ENCODE measurements at regions not wholly inside any gene's neighbourhood (a gene's known extent, or its start where the extent isn't known, plus 50 kb on each side); places are given as distances from the start of the nearest gene placed in this dataset.

- H3K18ac ChIP-seq (ENCODE audit: low read length) = no peak overlapping the region
- H3K27ac ChIP-seq (replicated peaks; ENCODE audit: low read length) = no peak overlapping the region
- H3K23ac ChIP-seq (ENCODE audit: low read depth, low read length, poor library complexity) = no peak overlapping the region
- no peak overlapping the region for H4K8ac ChIP-seq (ENCODE audit: low read depth, low read length)
- no peaks in the 10 kb centered on the region for H3K79me1 ChIP-seq (ENCODE audit: low read depth, low read length)
- H2AFZ ChIP-seq (ENCODE audit: low read length) = no peak overlapping the region
- WGBS, 2 donors (ENCODE audit: extremely low coverage in 2 of 2, insufficient read length in 2 of 2, insufficient replicate concordance in 1 of 2) = no CpG with 5 or more reads among the region's 3 CpGs
- no peaks in the 10 kb centered on the region for H3K9me3 ChIP-seq (replicated peaks in 1 of 2; ENCODE audit: control insufficient read depth in 2 of 2, insufficient read depth in 1 of 2, low read depth in 1 of 2, low read length in 2 of 2)
- no peak overlapping the region for H3K4me2 ChIP-seq (ENCODE audit: insufficient read depth, low read length, poor library complexity, severe bottlenecking)
- no peak overlapping the region for H2BK120ac ChIP-seq (ENCODE audit: low read depth, low read length)
- DNase-seq (ENCODE audit: low spot score) = no peak
- H3K36me3 ChIP-seq (replicated peaks in 1 of 2; ENCODE audit: control insufficient read depth in 2 of 2, insufficient read depth in 2 of 2, low read length in 2 of 2) = no peaks in the 10 kb centered on the region
- H2BK12ac ChIP-seq (ENCODE audit: low read length) = no peak overlapping the region
- no peaks in the 10 kb centered on the region for H3K27me3 ChIP-seq (ENCODE audit: control insufficient read depth in 3 of 3, insufficient read depth in 3 of 3, low read depth in 1 of 3, low read length in 3 of 3)
- H3K4ac ChIP-seq (ENCODE audit: low read length) = no peak overlapping the region
- H2BK5ac ChIP-seq (ENCODE audit: low read length) = no peak overlapping the region
- H3K4me1 ChIP-seq (ENCODE audit: control insufficient read depth in 2 of 2, insufficient read depth in 1 of 2, low read depth in 1 of 2, low read length in 2 of 2) = no peaks in the 10 kb centered on the region
- no peak overlapping the region for H4K91ac ChIP-seq (ENCODE audit: low read depth, low read length, poor library complexity)
- no peak overlapping the region for H2BK15ac ChIP-seq (ENCODE audit: low read length)
- no peak overlapping the region for H2AK5ac ChIP-seq (ENCODE audit: low read depth, low read length)
- H3K14ac ChIP-seq (ENCODE audit: low read length) = no peak overlapping the region
- no peak overlapping the region for H3K4me3 ChIP-seq (ENCODE audit: low read length in 2 of 2)
- H3K9ac ChIP-seq (ENCODE audit: low read depth, low read length, poor library complexity) = no peak overlapping the region
These were observed 212.7 kb downstream of the PTBP2 start for GRCh38 chr1:96934282-96934681.

- no peaks in the 10 kb centered on the region for H3K79me1 ChIP-seq (ENCODE audit: low read depth, low read length)
These were observed 223.0 kb downstream of the PTBP2 start for GRCh38 chr1:96944432-96945092.

GRCh38 chr1:96945509-96946084 lies 224.0 kb downstream of the PTBP2 start:
- Histone ChIP-seq H2BK120ac (ENCODE audit: low read depth, low read length) (no peak overlapping the region), H2BK12ac (ENCODE audit: low read length) (no peak overlapping the region), H2BK15ac (ENCODE audit: low read length) (no peak overlapping the region), H2AK5ac (ENCODE audit: low read depth, low read length) (no peak overlapping the region), H3K4me2 (ENCODE audit: insufficient read depth, low read length, poor library complexity, severe bottlenecking) (no peak overlapping the region), H3K9ac (ENCODE audit: low read depth, low read length, poor library complexity) (no peak overlapping the region), H3K4me1 (ENCODE audit: control insufficient read depth in 2 of 2, insufficient read depth in 1 of 2, low read depth in 1 of 2, low read length in 2 of 2) (no peaks in the 10 kb centered on the region), H2AFZ (ENCODE audit: low read length) (no peak overlapping the region), H3K27ac (replicated peaks; ENCODE audit: low read length) (no peak overlapping the region), H4K8ac (ENCODE audit: low read depth, low read length) (no peak overlapping the region), H4K91ac (ENCODE audit: low read depth, low read length, poor library complexity) (no peak overlapping the region), H3K27me3 (ENCODE audit: control insufficient read depth in 3 of 3, insufficient read depth in 3 of 3, low read depth in 1 of 3, low read length in 3 of 3) (no peaks in the 10 kb centered on the region), H3K14ac (ENCODE audit: low read length) (no peak overlapping the region), H3K4me3 (ENCODE audit: low read length in 2 of 2) (no peak overlapping the region), H3K4ac (ENCODE audit: low read length) (no peak overlapping the region), H2BK5ac (ENCODE audit: low read length) (no peak overlapping the region), H3K18ac (ENCODE audit: low read length) (no peak overlapping the region), H3K79me1 (ENCODE audit: low read depth, low read length) (no peaks in the 10 kb centered on the region), H3K9me3 (replicated peaks in 1 of 2; ENCODE audit: control insufficient read depth in 2 of 2, insufficient read depth in 1 of 2, low read depth in 1 of 2, low read length in 2 of 2) (no peaks in the 10 kb centered on the region), H3K23ac (ENCODE audit: low read depth, low read length, poor library complexity) (no peak overlapping the region), H3K36me3 (replicated peaks in 1 of 2; ENCODE audit: control insufficient read depth in 2 of 2, insufficient read depth in 2 of 2, low read length in 2 of 2) (no peaks in the 10 kb centered on the region)
- no CpG with 5 or more reads among the region's 6 CpGs for WGBS, 2 donors (ENCODE audit: extremely low coverage in 2 of 2, insufficient read length in 2 of 2, insufficient replicate concordance in 1 of 2)
- DNase-seq (ENCODE audit: low spot score) = no peak

More at GRCh38 chr1:96944432-96945092, 223.0 kb downstream of the PTBP2 start:
- Histone ChIP-seq H3K18ac (ENCODE audit: low read length) (no peak overlapping the region), H2AFZ (ENCODE audit: low read length) (no peak overlapping the region), H4K8ac (ENCODE audit: low read depth, low read length) (no peak overlapping the region), H2BK5ac (ENCODE audit: low read length) (no peak overlapping the region), H2BK120ac (ENCODE audit: low read depth, low read length) (no peak overlapping the region), H3K27ac (replicated peaks; ENCODE audit: low read length) (no peak overlapping the region), H3K27me3 (ENCODE audit: control insufficient read depth in 3 of 3, insufficient read depth in 3 of 3, low read depth in 1 of 3, low read length in 3 of 3) (no peaks in the 10 kb centered on the region), H3K4me2 (ENCODE audit: insufficient read depth, low read length, poor library complexity, severe bottlenecking) (no peak overlapping the region), H3K14ac (ENCODE audit: low read length) (no peak overlapping the region), H3K4me3 (ENCODE audit: low read length in 2 of 2) (no peak overlapping the region), H3K23ac (ENCODE audit: low read depth, low read length, poor library complexity) (no peak overlapping the region), H3K9me3 (replicated peaks in 1 of 2; ENCODE audit: control insufficient read depth in 2 of 2, insufficient read depth in 1 of 2, low read depth in 1 of 2, low read length in 2 of 2) (no peaks in the 10 kb centered on the region), H3K4me1 (ENCODE audit: control insufficient read depth in 2 of 2, insufficient read depth in 1 of 2, low read depth in 1 of 2, low read length in 2 of 2) (no peaks in the 10 kb centered on the region), H2AK5ac (ENCODE audit: low read depth, low read length) (no peak overlapping the region), H3K36me3 (replicated peaks in 1 of 2; ENCODE audit: control insufficient read depth in 2 of 2, insufficient read depth in 2 of 2, low read length in 2 of 2) (no peaks in the 10 kb centered on the region), H4K91ac (ENCODE audit: low read depth, low read length, poor library complexity) (no peak overlapping the region), H3K9ac (ENCODE audit: low read depth, low read length, poor library complexity) (no peak overlapping the region), H3K4ac (ENCODE audit: low read length) (no peak overlapping the region), H2BK15ac (ENCODE audit: low read length) (no peak overlapping the region), H2BK12ac (ENCODE audit: low read length) (no peak overlapping the region)
- DNase-seq (ENCODE audit: low spot score) = no peak
- no CpG with 5 or more reads among the region's 2 CpGs for WGBS, 2 donors (ENCODE audit: extremely low coverage in 2 of 2, insufficient read length in 2 of 2, insufficient replicate concordance in 1 of 2)

- no peak overlapping the region for H4K8ac ChIP-seq (ENCODE audit: low read depth, low read length)
- no peak overlapping the region for H3K23ac ChIP-seq (ENCODE audit: low read depth, low read length, poor library complexity)
- no peak overlapping the region for H3K4ac ChIP-seq (ENCODE audit: low read length)
- no peak overlapping the region for H3K14ac ChIP-seq (ENCODE audit: low read length)
- no peak overlapping the region for H2BK12ac ChIP-seq (ENCODE audit: low read length)
- no peaks in the 10 kb centered on the region for H3K27me3 ChIP-seq (ENCODE audit: control insufficient read depth in 3 of 3, insufficient read depth in 3 of 3, low read depth in 1 of 3, low read length in 3 of 3)
- no peak overlapping the region for H2BK15ac ChIP-seq (ENCODE audit: low read length)
- no peak overlapping the region for H2BK120ac ChIP-seq (ENCODE audit: low read depth, low read length)
- no peaks in the 10 kb centered on the region for H3K9me3 ChIP-seq (replicated peaks in 1 of 2; ENCODE audit: control insufficient read depth in 2 of 2, insufficient read depth in 1 of 2, low read depth in 1 of 2, low read length in 2 of 2)
- no peak overlapping the region for H3K27ac ChIP-seq (replicated peaks; ENCODE audit: low read length)
- DNase-seq (ENCODE audit: low spot score) = no peak
- WGBS, 2 donors (ENCODE audit: extremely low coverage in 2 of 2, insufficient read length in 2 of 2, insufficient replicate concordance in 1 of 2) = no CpG with 5 or more reads among the region's 3 CpGs
- no peak overlapping the region for H3K4me3 ChIP-seq (ENCODE audit: low read length in 2 of 2)
- H4K91ac ChIP-seq (ENCODE audit: low read depth, low read length, poor library complexity) = no peak overlapping the region
- no peak overlapping the region for H2AFZ ChIP-seq (ENCODE audit: low read length)
- no peak overlapping the region for H3K9ac ChIP-seq (ENCODE audit: low read depth, low read length, poor library complexity)
- H3K79me1 ChIP-seq (ENCODE audit: low read depth, low read length) = no peaks in the 10 kb centered on the region
- no peak overlapping the region for H3K18ac ChIP-seq (ENCODE audit: low read length)
- no peaks in the 10 kb centered on the region for H3K4me1 ChIP-seq (ENCODE audit: control insufficient read depth in 2 of 2, insufficient read depth in 1 of 2, low read depth in 1 of 2, low read length in 2 of 2)
- no peak overlapping the region for H2AK5ac ChIP-seq (ENCODE audit: low read depth, low read length)
- H3K4me2 ChIP-seq (ENCODE audit: insufficient read depth, low read length, poor library complexity, severe bottlenecking) = no peak overlapping the region
- H3K36me3 ChIP-seq (replicated peaks in 1 of 2; ENCODE audit: control insufficient read depth in 2 of 2, insufficient read depth in 2 of 2, low read length in 2 of 2) = no peaks in the 10 kb centered on the region
- no peak overlapping the region for H2BK5ac ChIP-seq (ENCODE audit: low read length)
These were observed 233.9 kb downstream of the PTBP2 start for GRCh38 chr1:96955307-96956012.

Data from neuronal stem cell (in vitro differentiated cells).